HFFc6 (cell line): ENCODE measurements at regions not wholly inside any gene's neighbourhood (a gene's known extent, or its start where the extent isn't known, plus 50 kb on each side); places are given as distances from the start of the nearest gene placed in this dataset.

Experiments used
- DNase-seq: peaks from one replicate; pipeline ENCODE4 v3.0.0-alpha.2; 2018
- H3K27ac Mint-ChIP-seq: 2 replicates; pipeline ENCODE4 v1.8.0; 2020; ENCODE audit warnings: mild to moderate bottlenecking, mixed read lengths
- H3K27me3 Mint-ChIP-seq: 2 replicates; pipeline ENCODE4 v1.8.0; 2021; ENCODE audit warnings: mild to moderate bottlenecking, moderate library complexity, mixed read lengths; ENCODE audit not compliant: insufficient read depth
- H3K36me3 Mint-ChIP-seq: 2 replicates; pipeline ENCODE4 v1.8.0; 2021; ENCODE audit warnings: low read depth, mixed read lengths
- H3K4me1 Mint-ChIP-seq: 2 replicates; pipeline ENCODE4 v1.8.0; 2020; ENCODE audit warnings: low read depth, mixed read lengths
- H3K4me3 Mint-ChIP-seq: 2 replicates; pipeline ENCODE4 v1.8.0; 2020; ENCODE audit warnings: mild to moderate bottlenecking, moderate library complexity, mixed read lengths
- H3K9me3 Mint-ChIP-seq: 2 replicates; pipeline ENCODE4 v1.8.0; 2020; ENCODE audit warnings: mild to moderate bottlenecking, mixed read lengths
- CTCF ChIP-seq: fragments of 200-600 bp; sonication (generic); IDR thresholded peaks from 2 replicates; pipeline ENCODE4 v1.5.0; 2021; ENCODE audit warnings: antibody characterized with exemption, mild to moderate bottlenecking

DNA sequence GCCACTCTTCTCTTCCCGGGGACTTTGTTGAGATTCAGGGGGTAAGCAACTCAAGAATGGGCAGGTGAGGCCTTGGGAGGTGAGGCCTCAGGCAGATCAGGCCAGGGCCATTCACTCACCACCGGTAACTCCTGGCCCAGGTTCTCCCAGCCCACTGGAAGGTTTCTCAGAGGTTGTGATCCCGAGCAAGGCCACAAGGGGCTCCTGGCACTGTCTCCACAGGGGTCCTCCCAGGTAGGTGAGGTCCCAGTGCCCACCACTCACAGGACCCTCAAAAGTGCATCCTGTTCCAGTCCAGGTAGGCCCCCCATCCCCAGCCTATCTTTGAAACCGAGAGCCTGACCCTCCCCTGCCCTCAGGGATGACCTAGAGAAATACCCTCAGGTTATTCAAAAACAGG lies 236.1 kb downstream of the BUB3 start:
- H3K9me3 Mint-ChIP-seq, result peaks cover 64% of the 10 kb centered on the region
- no peaks in the 10 kb centered on the region for H3K4me1 Mint-ChIP-seq
- no peak overlapping the region for H3K27ac Mint-ChIP-seq
- DNase-seq, result no peak
- peaks cover 7% of the 10 kb centered on the region for H3K36me3 Mint-ChIP-seq
- H3K27me3 Mint-ChIP-seq, result no peaks in the 10 kb centered on the region
- H3K4me3 Mint-ChIP-seq, result no peak overlapping the region
- no peak for TF ChIP-seq CTCF

GRCh38 chr10:123390874-123391273 lies 236.7 kb downstream of the BUB3 start:
- peaks cover 60% of the 10 kb centered on the region for H3K9me3 Mint-ChIP-seq
- peaks cover 9% of the 10 kb centered on the region for H3K36me3 Mint-ChIP-seq
- no peak overlapping the region for H3K27ac Mint-ChIP-seq
- TF ChIP-seq CTCF, result no peak
- no peaks in the 10 kb centered on the region for H3K27me3 Mint-ChIP-seq
- no peak overlapping the region for H3K4me3 Mint-ChIP-seq
- no peak for DNase-seq
- no peaks in the 10 kb centered on the region for H3K4me1 Mint-ChIP-seq

DNA sequence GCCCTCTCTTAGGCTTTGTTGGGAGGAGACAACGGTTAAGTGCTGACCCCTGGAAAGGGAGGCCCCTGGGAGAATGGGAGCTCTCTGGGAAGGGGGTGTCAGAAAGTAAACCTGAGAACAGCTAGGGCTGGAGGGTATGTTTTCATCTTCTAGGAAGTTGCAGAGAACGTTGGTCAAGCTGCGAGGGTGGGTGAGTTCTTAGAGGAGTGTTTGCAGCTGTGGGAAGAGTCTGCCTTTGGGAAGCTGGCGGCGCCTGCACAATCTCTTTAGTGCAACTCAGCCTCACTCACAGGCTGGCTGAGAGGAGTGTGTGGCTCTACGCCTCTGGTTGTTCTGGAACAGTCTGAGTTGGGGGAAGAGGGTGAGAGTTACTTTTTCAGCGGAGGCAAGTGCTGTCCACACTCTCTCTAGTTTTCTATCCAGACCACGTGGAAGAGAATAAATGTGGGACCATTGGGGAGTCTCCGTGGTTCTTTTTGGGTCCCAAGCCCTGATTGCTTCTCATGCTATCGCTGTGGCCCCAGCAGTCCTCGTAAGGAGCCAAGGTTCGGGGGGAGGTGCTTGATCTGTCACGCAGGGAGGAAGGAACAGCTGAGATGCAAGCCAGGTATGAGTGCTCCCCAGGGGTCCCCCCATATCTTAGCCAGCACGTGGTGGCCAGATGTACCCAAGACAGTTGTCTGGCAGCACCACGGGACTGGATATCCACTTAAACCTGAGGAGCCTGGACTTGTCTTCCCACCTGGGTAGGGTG lies 237.2 kb downstream of the BUB3 start:
- Mint-ChIP-seq H3K4me3 (no peak overlapping the region), H3K27ac (no peak overlapping the region), H3K36me3 (peaks cover 9% of the 10 kb centered on the region), H3K4me1 (no peaks in the 10 kb centered on the region), H3K27me3 (no peaks in the 10 kb centered on the region), H3K9me3 (peaks cover 56% of the 10 kb centered on the region)
- no peak for DNase-seq
- no peak for TF ChIP-seq CTCF

- no peak for DNase-seq
- Mint-ChIP-seq H3K4me3 (no peak overlapping the region), H3K4me1 (no peaks in the 10 kb centered on the region), H3K36me3 (peaks cover 9% of the 10 kb centered on the region), H3K9me3 (peaks cover 55% of the 10 kb centered on the region), H3K27ac (no peak overlapping the region), H3K27me3 (no peaks in the 10 kb centered on the region)
- TF ChIP-seq CTCF, result no peak
These were observed 238.2 kb downstream of the BUB3 start for GRCh38 chr10:123392182-123392963.

- TF ChIP-seq CTCF, result no peak
- Mint-ChIP-seq H3K36me3 (peaks cover 9% of the 10 kb centered on the region), H3K27me3 (no peaks in the 10 kb centered on the region), H3K4me1 (no peaks in the 10 kb centered on the region), H3K4me3 (no peak overlapping the region), H3K9me3 (peaks cover 58% of the 10 kb centered on the region), H3K27ac (no peak overlapping the region)
- DNase-seq, result no peak
These were observed 239.0 kb downstream of the BUB3 start for GRCh38 chr10:123393170-123393569.
